Keratinocyte (primary cell): ENCODE measurements at regions not wholly inside any gene's neighbourhood (a gene's known extent, or its start where the extent isn't known, plus 50 kb on each side); places are given as distances from the start of the nearest gene placed in this dataset.

Experiments used
- CTCF ChIP-seq, 3 experiments: IDR thresholded peaks in 1 of 3; conservative IDR thresholded peaks in 1 of 3; optimal IDR thresholded peaks in 1 of 3; 2 replicates in 2 of 3; 3 replicates in 1 of 3; pipeline versions ENCODE3 to v1.5.1; 2011; ENCODE audit warnings: low read length in 3 of 3, mild to moderate bottlenecking in 3 of 3, moderate library complexity in 2 of 3, control low read depth in 1 of 3, inconsistent platforms in 1 of 3; ENCODE audit not compliant: insufficient read depth in 2 of 3; ENCODE audit errors: extremely low read depth in 1 of 3
- EZH2 ChIP-seq: IDR thresholded peaks from one replicate; pipeline ENCODE4 v1.6.1; 2012; ENCODE audit warnings: inconsistent platforms, mild to moderate bottlenecking, low read length, moderate library complexity

- TF ChIP-seq CTCF (optimal IDR thresholded peaks at IDR 0.05 in 1 of 3, IDR thresholded peaks at IDR 0.05 in 1 of 3, conservative IDR thresholded peaks at IDR 0.05 in 1 of 3; ENCODE audit: extremely low read depth in 1 of 3, insufficient read depth in 2 of 3, low read length in 3 of 3) (no peak), EZH2 (no peak)
Measured at GRCh38 chr16:72415379-72415778, 243.4 kb upstream of the PMFBP1 start.
